ENCODE measurements at regions not wholly inside any gene's neighbourhood (a gene's known extent, or its start where the extent isn't known, plus 50 kb on each side); places are given as distances from the start of the nearest gene placed in this dataset.

GRCh38 chr18:42509750-42510415 is 554.8 kb downstream of the PIK3C3 start:
- TF ChIP-seq, protein P1, sequence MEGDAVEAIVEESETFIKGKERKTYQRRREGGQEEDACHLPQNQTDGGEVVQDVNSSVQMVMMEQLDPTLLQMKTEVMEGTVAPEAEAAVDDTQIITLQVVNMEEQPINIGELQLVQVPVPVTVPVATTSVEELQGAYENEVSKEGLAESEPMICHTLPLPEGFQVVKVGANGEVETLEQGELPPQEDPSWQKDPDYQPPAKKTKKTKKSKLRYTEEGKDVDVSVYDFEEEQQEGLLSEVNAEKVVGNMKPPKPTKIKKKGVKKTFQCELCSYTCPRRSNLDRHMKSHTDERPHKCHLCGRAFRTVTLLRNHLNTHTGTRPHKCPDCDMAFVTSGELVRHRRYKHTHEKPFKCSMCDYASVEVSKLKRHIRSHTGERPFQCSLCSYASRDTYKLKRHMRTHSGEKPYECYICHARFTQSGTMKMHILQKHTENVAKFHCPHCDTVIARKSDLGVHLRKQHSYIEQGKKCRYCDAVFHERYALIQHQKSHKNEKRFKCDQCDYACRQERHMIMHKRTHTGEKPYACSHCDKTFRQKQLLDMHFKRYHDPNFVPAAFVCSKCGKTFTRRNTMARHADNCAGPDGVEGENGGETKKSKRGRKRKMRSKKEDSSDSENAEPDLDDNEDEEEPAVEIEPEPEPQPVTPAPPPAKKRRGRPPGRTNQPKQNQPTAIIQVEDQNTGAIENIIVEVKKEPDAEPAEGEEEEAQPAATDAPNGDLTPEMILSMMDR (IDR thresholded peaks at IDR 0.05), result no peak
- TF ChIP-seq POLR2AphosphoS5 (IDR thresholded peaks at IDR 0.05), result no peak
